ENCODE measurements at regions not wholly inside any gene's neighbourhood (a gene's known extent, or its start where the extent isn't known, plus 50 kb on each side); places are given as distances from the start of the nearest gene placed in this dataset.

DNA sequence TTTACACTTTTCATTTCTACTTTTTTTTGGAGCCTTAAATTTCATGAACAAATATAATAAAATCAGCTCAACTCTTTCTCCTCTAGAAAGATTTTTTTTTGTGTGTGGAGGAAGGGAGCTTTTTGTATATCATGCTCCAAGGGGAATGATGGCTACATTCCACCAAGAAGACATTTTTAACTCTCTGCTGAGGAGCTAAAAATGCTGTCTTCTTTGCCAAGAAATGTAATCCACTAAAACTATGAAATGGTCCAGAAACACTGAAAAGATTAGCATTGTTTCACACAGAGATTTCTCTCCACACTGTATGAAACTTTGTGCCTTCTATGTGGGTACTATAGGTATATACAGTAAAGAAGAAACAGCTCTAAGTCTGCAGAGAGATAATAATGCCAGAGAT is 74.1 kb upstream of the ANK3 start:
- no peak for DNase-seq

- no peak for DNase-seq
These were observed 72.0 kb upstream of the ANK3 start for GRCh38 chr10:60461688-60462087.

DNA sequence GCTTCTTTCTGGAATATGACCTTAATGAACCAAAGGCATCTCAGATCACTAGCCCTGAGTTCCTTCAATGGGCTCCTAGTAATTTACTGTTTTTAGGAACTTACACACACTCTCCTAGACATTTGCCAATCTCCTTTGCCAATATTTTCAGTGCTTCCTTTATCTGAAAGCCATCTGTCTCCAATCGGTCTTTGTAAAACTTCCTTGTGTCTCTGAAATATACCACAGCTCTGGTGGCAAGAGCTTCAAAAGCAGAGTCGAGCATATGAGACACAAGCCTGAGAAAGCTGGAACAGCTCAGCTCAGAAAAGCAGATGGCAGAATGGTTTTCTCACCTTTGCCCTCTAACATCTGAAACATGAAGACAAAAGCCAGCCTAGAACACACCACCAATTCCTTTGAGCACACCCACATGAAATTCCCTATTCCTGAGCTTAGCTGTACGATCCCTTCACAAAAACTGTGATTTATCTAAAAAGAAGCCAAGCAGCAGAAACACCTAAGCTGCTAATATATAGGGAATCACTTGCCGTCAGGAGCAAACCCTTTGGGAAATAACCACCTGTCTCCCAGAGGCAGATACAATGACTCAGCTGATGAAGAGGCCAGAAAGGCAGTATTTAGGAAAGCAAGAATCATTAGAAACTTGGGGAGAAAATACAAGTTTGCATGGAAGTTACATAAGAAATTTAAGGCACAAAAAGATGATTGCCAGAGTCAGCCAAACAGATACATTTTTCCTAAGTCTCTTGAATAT is 70.2 kb upstream of the ANK3 start:
- no peak for DNase-seq

DNA sequence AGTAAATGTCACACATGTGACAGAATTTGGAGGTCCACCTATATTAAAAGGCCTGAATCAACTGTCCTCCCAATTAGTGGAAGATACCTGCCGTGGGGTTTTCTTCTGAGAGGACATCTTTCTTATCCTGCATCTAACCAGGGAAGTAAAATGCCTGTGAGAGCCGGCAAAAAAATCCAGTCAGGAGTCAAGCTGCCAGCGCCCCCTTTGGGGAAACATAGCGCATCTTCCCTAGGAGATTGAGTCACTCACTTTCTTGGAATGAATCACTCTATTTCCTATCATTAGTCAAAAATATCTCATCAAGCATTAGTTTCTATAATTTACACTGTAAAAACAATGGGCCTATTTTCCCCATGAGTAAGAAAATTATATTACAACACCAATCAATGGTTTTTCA is 66.4 kb upstream of the ANK3 start:
- DNase-seq = no peak

GRCh38 chr10:60454336-60454735 is 64.7 kb upstream of the ANK3 start:
- DNase-seq = no peak

GRCh38 chr10:60453036-60453435 is 63.4 kb upstream of the ANK3 start:
- DNase-seq = no peak

DNA sequence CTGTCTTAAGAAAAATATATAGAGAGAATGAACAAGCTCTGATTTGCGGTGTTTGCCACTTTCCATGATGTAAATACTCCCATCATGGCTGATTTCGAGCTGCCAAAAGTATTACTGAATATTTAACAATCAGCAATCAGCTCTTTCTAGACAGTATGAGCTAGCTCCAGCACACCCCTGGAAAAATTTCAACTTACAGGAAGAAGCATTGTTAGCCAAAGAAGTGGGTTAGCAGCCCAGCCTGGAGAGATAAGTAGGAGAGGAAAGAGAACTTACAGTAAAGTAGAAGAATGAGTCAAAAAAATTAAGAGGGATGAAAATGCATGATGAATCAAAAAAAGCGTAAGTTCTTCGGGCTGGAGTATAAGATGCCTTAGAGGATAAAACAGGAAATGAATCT is 60.6 kb upstream of the ANK3 start:
- no peak for DNase-seq

DNA sequence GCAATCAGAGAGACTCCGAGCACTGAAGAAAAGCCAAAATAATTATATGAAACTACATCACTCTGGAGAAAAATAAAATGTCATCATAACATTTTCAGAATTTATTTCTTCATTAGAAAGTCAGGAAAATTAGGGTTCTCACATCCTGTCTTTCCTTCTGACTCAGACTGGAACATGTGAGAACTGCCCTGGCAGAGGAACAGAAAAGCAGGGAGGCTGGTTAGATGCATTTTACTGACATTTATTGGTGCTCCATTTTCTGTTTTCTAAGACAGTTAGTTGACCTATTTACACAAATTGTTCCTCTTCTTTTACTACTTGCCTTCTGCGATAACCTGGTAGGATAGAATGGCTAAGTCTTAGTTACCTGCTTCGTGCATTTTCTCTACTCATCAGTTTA is 58.6 kb upstream of the ANK3 start:
- DNase-seq = no peak

GRCh38 chr10:60446851-60447250 is 57.2 kb upstream of the ANK3 start:
- DNase-seq = no peak

DNA sequence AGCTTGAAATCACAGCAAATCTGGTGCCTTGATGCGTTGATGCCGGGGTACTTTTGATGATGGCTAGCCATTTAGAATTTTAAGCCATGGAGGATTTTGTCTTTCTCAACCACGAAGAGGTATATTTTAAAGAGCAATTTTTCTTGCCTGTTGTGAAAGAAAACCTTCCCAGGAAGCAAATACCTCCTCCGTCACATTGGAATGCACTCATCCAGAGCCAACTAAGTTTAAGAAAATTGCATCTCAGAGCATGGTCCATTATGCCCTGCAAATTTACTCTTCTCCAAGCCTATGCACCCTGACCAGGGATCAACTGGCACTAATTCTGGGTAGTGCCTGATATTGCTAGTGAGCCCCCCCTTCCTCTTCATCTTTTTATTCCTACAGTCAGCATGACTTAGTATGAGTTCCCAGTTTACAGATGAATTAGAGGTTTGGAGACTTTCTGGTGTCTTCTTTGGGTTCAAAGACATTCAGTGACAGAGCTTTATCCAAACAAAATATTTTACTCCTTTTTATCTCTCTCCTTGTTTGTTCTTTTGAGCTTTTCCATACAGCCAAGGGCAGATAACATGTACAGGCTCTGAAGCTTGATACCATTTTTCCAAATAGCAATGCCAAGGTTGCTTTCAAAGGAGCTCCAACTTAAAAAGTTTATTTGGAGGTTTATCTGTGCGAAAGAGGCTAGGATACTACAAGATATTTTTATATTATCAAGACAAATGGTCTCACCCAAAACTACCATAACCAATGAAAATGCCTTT is 56.6 kb upstream of the ANK3 start:
- DNase-seq = no peak

- DNase-seq = no peak
These were observed 54.9 kb upstream of the ANK3 start for GRCh38 chr10:60444494-60445064.

GRCh38 chr10:60443346-60443745 is 53.7 kb upstream of the ANK3 start:
- DNase-seq = no peak

DNA sequence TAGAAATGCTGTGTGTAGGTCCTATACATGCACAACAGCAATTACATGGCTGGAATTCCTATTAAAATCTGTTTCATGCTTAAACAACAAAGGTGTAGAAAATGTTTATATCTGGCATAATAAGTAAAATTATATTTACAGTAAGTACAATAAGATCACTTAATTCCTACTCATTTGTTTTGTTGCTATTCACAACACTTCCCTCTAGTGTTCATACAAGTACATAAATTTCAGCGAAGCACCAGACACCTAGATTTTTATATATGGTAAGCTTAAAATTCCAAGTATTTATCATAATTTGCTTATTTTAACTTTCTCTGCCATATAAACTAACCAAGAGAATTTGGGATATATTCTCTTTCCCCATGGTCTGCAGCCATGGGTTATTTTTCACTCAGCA is 51.8 kb upstream of the ANK3 start:
- no peak for DNase-seq

- no peak for DNase-seq
These were observed 50.0 kb upstream of the ANK3 start for GRCh38 chr10:60439641-60440040.
